Osteocyte (in vitro differentiated cells): ENCODE measurements at regions not wholly inside any gene's neighbourhood (a gene's known extent, or its start where the extent isn't known, plus 50 kb on each side); places are given as distances from the start of the nearest gene placed in this dataset.

Experiments
- DNase-seq: peaks from one replicate; pipeline ENCODE4 v3.0.0; 2021; ENCODE audit warnings: mixed read lengths; ENCODE audit not compliant: unreplicated experiment; ENCODE audit errors: extremely low spot score
- H3K27ac Mint-ChIP-seq: one replicate; pipeline ENCODE4 v1.8.0; 2021; ENCODE audit warnings: mild to moderate bottlenecking, mixed read lengths; ENCODE audit not compliant: unreplicated experiment
- H3K27me3 Mint-ChIP-seq: one replicate; pipeline ENCODE4 v1.8.0; 2021; ENCODE audit warnings: mixed read lengths; ENCODE audit not compliant: unreplicated experiment
- H3K36me3 Mint-ChIP-seq: one replicate; pipeline ENCODE4 v1.8.0; 2021; ENCODE audit warnings: mixed read lengths; ENCODE audit not compliant: unreplicated experiment
- H3K4me1 Mint-ChIP-seq: one replicate; pipeline ENCODE4 v1.8.0; 2021; ENCODE audit warnings: mixed read lengths; ENCODE audit not compliant: unreplicated experiment
- H3K4me3 Mint-ChIP-seq: one replicate; pipeline ENCODE4 v1.8.0; 2021; ENCODE audit warnings: mild to moderate bottlenecking, moderate library complexity, mixed read lengths; ENCODE audit not compliant: unreplicated experiment
- H3K9me3 Mint-ChIP-seq: one replicate; pipeline ENCODE4 v1.8.0; 2021; ENCODE audit warnings: mixed read lengths; ENCODE audit not compliant: unreplicated experiment
- TF ChIP-seq, protein P1 (sequence below): fragments of 200-600 bp; sonication (generic); IDR thresholded peaks from 2 replicates; pipeline ENCODE4 v1.5.0; 2021; ENCODE audit warnings: antibody characterized with exemption, mild to moderate bottlenecking, moderate library complexity

DNA sequence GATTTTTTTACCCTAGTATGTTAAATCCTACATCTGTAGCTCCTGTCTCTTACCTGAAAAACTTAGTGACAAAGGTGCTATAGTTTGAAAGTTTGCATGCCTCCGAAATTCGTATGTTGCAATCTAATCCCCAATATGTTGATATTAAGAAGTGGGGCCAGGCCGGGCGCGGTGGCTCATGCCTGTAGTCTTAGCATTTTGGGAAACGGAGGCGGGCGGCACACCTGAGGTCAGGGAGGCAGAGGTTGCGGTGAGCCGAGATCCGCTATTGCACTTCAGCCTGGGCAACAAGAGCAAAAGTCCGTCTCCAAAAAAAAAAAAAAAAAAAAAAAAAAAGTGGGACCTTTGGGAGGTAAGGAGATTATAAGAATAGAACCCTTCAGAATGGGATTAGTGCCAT, 471.3 kb upstream of the TECRL start:
- no peak for DNase-seq
- Mint-ChIP-seq H3K4me1 (no peaks in the 10 kb centered on the region), H3K9me3 (no peaks in the 10 kb centered on the region), H3K27me3 (peaks cover 30% of the 10 kb centered on the region), H3K4me3 (no peak overlapping the region), H3K27ac (no peak overlapping the region), H3K36me3 (no peaks in the 10 kb centered on the region)
- TF ChIP-seq, protein P1, sequence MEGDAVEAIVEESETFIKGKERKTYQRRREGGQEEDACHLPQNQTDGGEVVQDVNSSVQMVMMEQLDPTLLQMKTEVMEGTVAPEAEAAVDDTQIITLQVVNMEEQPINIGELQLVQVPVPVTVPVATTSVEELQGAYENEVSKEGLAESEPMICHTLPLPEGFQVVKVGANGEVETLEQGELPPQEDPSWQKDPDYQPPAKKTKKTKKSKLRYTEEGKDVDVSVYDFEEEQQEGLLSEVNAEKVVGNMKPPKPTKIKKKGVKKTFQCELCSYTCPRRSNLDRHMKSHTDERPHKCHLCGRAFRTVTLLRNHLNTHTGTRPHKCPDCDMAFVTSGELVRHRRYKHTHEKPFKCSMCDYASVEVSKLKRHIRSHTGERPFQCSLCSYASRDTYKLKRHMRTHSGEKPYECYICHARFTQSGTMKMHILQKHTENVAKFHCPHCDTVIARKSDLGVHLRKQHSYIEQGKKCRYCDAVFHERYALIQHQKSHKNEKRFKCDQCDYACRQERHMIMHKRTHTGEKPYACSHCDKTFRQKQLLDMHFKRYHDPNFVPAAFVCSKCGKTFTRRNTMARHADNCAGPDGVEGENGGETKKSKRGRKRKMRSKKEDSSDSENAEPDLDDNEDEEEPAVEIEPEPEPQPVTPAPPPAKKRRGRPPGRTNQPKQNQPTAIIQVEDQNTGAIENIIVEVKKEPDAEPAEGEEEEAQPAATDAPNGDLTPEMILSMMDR: no peak

DNA sequence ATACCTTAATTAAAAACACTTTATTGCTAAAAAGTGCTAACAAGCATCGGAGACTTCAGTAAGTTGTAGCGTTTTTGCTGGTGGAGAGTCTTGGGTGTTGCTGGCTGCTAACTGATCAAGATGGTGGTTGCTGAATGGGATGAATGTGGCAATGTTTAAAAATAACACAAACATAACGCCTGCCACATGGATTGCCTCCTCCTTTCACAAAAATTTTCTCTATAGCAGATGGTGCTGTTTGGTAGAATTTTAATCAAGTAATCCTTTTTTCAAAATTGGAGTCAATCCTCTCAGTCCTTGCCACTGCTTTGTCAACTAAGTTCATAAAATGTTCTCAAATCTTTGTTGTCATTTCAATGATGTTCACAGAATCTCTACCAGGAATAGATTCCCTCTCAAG, 466.8 kb upstream of the TECRL start:
- Mint-ChIP-seq H3K9me3 (no peaks in the 10 kb centered on the region), H3K4me1 (no peaks in the 10 kb centered on the region), H3K36me3 (no peaks in the 10 kb centered on the region), H3K27ac (no peak overlapping the region), H3K4me3 (no peak overlapping the region), H3K27me3 (peaks cover 15% of the 10 kb centered on the region)
- TF ChIP-seq, protein P1: no peak
- no peak for DNase-seq

- Mint-ChIP-seq H3K36me3 (no peaks in the 10 kb centered on the region), H3K27me3 (peaks cover 2% of the 10 kb centered on the region), H3K4me1 (no peaks in the 10 kb centered on the region), H3K4me3 (no peak overlapping the region), H3K27ac (no peak overlapping the region), H3K9me3 (no peaks in the 10 kb centered on the region)
- TF ChIP-seq, protein P1: no peak
- DNase-seq: no peak
Measured at GRCh38 chr4:64870558-64870957, 461.3 kb upstream of the TECRL start.

DNA sequence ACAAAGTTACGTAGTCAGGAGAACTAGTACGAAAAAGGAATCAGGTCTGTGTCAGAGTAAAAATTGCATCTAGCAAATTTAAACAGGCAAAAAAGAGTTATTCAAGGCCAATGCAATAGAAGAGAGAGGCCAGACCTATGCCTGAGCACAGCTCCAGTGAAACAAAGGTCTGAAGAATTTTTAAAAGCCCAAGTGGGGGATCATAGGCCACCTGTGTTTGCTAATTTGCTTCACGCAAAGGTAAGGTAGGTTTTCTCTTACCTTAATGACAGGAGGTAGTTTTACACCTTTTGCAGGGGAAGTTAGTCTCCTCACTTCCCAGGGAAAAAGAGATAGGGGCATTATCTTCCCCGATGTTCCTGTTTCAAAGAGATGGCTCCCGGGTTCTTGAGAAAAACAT, 448.6 kb upstream of the TECRL start:
- no peak overlapping the region for H3K4me3 Mint-ChIP-seq
- H3K4me1 Mint-ChIP-seq: no peaks in the 10 kb centered on the region
- DNase-seq: no peak
- H3K27me3 Mint-ChIP-seq: peaks cover 5% of the 10 kb centered on the region
- no peaks in the 10 kb centered on the region for H3K36me3 Mint-ChIP-seq
- no peaks in the 10 kb centered on the region for H3K9me3 Mint-ChIP-seq
- TF ChIP-seq, protein P1: no peak
- no peak overlapping the region for H3K27ac Mint-ChIP-seq

- Mint-ChIP-seq H3K9me3 (no peaks in the 10 kb centered on the region), H3K4me3 (no peak overlapping the region), H3K27ac (no peak overlapping the region)
Measured at GRCh38 chr4:64857198-64857597, 447.9 kb upstream of the TECRL start.

More at GRCh38 chr4:64857198-64857597, 447.9 kb upstream of the TECRL start:
- H3K36me3 Mint-ChIP-seq: no peaks in the 10 kb centered on the region
- DNase-seq: no peak
- TF ChIP-seq, protein P1: no peak
- H3K4me1 Mint-ChIP-seq: no peaks in the 10 kb centered on the region
- H3K27me3 Mint-ChIP-seq: peaks cover 5% of the 10 kb centered on the region
